Prostate gland (tissue), 2 donors: ENCODE measurements at regions not wholly inside any gene's neighbourhood (a gene's known extent, or its start where the extent isn't known, plus 50 kb on each side); places are given as distances from the start of the nearest gene placed in this dataset.

Experiments
- CTCF ChIP-seq, 4 experiments: fragments of 200-600 bp in 2 of 4; fragments of 450-650 bp in 2 of 4; sonication (generic) in 2 of 4; IDR thresholded peaks; 1 replicate in 3 of 4; 2 replicates in 1 of 4; pipeline ENCODE4 v1.5.1; 2016 to 2019; ENCODE audit warnings: antibody characterized with exemption in 4 of 4, mild to moderate bottlenecking in 2 of 4, moderate library complexity in 2 of 4
- POLR2A ChIP-seq: fragments of 450-650 bp; IDR thresholded peaks from one replicate; pipeline ENCODE4 v1.6.1; 2016; ENCODE audit warnings: antibody characterized with exemption, mild to moderate bottlenecking
- POLR2AphosphoS5 ChIP-seq: sonication (generic); formaldehyde crosslinking; IDR thresholded peaks from one replicate; pipeline ENCODE4 v1.6.1; 2017; ENCODE audit warnings: antibody characterized with exemption

GRCh38 chr9:113682297-113682771 lies 193.8 kb upstream of the ZNF618 start:
- TF ChIP-seq CTCF (IDR thresholded peaks at IDR 0.05), result peak; percentile 71 to 84 (median 78)
- TF ChIP-seq POLR2AphosphoS5, result peak; percentile 34
- TF ChIP-seq POLR2A, result no peak
